Stimulated activated CD8-positive, alpha-beta memory T cell treated with anti-CD3 and anti-CD28 coated beads, Interleukin-2, amount 100 ng/mL, for 1 hour (primary cell): ENCODE measurements at regions not wholly inside any gene's neighbourhood (a gene's known extent, or its start where the extent isn't known, plus 50 kb on each side); places are given as distances from the start of the nearest gene placed in this dataset.
"Not testable (repeated sequence)": the region's sequence is repeated elsewhere in the genome, so short reads cannot be mapped to it uniquely, and the experiment has no call there.

Experiments
- DNase-seq, 2 donors: peaks; one replicate each; pipeline ENCODE4 v3.0.0-alpha.2; 2020; ENCODE audit warnings: low read depth in 2 of 2

DNA sequence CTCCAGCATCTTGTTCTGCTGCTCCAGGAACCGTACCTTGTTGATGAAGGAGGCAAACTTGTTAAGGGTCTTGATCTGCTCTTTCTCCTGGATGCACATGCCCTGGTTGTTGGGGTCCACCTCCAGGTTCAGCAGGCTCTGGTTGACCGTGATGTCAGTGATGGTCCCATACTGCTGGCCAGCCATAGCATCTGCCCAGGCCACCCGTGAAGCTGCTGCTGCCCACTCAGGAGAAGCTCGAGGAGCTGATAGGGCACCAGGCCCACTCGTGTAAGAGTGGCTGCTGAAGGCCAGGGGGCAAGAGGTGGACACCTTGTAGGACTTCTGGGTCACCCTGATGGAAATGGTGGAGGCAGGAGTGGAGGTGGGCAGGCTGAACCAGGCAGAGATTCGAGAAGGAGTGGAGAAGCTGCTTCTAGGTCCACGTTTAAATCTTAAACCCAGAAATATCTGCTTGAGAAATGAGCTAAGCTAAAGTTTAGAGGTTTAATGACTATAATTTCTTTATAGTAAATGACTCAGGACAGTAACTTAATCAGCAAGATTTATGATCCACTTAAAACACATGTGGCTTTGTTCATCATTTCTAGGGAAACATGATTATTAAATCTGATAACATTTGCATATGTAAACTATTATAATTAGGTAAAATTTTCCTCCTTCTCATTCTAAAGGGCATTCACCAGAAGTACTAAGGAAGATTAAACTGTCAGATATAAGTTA, 358.7 kb upstream of the SETBP1 start:
- DNase-seq = no peak

DNA sequence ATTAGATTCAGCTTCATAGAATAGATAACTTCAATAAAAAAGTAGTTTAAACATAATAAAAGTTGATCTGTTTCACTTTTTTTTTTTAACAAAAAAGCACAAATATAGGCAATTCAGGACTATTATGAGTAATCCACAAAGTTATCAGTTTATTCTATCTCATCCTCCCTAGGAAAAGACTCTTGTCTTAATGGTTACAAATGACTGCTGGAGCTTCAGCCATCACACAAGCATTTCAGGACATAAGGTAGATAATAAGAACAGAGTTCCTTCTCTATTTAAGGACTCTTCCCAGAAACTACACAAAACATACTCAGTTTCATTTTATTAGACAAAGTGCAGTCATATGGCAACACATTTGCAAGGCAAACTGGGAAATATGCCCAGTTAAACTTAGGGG, 357.6 kb upstream of the SETBP1 start:
- no peak for DNase-seq

DNA sequence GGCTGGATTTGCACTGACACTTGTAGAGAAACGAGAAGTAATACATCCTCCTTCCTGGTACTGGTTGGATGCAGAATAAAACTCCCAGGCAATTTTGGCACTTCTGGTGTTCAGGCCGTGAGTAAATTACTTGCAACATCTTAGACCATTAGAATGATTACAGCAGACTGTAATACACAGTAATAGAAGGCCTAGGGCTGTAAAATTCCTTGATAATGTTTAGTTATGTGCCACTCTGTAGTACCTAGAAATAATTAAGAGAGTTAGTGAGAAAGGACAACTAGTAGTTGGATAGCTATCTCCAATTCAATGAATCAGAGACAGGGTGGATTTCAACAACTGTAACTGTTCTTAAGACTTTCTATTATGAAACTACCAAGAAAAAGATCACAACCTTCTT, 356.3 kb upstream of the SETBP1 start:
- no peak for DNase-seq

- no peak for DNase-seq
Observed at GRCh38 chr18:44325903-44326635, 354.6 kb upstream of the SETBP1 start.

DNA sequence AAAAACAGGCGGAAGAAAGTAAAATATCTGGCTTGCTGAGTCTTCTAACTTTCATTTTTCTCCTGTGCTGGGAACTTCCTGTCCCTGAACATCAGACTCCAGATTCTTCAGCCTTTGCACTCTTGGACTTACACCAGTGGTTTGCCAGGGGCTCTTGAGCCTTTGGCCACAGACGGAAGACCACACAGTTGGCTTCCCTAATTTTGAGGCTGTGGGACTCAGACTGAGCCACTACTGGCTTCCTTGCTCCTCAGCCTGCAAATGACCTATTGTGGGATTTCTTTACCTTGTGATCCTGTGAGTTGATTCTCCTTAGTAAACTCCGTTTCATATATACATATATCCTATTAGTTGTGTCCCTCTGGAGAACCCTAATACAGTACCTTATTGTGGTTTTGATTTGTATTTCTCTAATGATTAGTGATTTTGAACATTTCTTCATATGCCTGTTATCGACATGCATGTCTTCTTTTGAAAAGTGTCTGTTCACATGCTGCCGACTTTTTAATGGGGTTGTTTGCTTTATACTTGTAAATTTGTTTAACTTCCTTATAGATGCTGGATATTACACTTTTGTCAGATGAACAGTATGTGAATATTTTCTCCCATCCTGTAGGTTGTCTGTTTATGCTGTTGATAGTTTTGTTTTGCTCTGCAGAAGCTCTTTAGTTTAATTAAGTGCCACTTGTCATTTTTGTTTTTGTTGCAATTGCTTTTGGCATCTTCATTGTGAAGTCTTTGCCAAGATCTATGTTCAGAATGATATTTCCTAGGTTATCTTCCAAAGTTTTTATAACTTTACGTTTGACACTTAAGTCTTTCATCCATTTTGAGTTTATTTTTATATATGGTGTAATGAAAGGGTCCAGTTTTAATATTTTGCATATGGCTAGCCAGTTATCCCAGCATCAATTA, 348.8 kb upstream of the SETBP1 start:
- DNase-seq = no peak

DNA sequence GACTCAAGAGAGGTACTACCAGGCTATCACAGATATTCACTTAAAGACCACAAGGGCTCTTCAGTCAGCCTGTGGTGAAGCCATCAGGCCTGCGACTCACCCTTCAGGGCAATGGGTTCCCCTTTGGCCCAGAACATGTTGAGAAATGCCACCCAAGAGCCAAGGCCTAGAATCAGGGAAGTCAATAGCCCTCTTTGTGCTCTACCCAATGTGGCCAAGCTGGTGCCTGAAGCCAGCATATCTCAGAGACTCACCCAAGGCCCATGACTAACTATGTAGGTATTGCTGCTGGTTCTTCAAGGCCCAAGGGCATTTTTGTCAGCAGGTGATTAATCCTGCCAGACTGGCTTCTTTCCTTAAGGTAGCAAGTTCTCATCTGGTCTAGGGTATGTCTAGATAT, 338.9 kb upstream of the SETBP1 start:
- no peak for DNase-seq

DNA sequence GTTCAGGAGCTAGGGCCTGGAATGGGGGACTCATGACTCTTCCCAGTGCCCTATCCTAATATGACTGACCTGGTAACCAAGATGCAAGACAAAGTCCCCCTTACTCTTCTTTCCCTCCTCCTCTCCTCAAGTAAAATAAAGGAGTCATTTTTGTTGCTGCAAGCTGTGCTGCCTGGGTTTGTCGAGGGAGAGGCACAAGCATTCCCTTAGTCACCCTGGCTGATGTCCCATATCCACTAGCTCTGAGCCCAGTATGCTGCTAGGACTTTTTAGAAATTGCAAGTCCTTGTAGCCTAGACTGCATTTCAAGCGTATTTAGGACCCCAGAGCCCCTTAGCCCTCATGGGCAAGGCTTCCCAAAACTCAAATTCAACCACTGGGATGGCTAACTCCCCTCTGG, 338.5 kb upstream of the SETBP1 start:
- DNase-seq = no peak

DNA sequence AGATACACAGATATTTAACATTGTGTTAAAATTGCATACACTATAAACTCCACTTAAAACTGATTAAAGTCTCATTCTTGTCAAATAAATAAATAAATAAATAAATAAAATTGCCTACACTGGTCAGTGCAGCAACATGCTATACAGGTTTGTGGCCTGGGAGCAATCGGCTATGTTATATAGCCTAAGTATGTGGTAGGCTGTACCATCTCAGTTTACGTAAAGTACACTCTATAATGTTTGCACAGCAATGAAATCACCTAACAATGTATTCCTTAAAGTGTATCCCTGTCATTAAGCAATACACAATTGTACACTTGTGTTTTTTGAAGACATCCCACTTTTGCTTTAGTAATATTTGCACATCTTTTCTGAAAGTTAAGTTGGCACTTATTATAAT, 337.7 kb upstream of the SETBP1 start:
- DNase-seq = no peak

DNA sequence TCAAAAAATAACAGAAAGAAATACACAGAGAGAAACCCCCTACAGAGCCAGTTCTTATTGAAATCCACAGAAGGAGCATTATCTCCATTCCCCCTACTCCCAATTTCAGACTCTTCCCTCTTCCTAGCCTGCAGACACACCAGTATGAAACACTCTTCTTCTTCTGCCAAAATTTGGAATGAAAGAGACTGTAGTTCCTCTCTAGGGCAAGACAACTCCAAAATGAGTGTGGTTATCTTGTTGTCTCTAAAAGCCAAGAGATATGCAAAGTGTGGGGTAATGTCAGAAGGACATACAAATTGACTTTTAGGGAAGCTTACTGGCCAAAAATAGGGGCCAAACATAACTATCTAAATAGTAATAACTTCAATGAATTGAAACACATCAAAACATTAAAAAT, 337.1 kb upstream of the SETBP1 start:
- no peak for DNase-seq

DNA sequence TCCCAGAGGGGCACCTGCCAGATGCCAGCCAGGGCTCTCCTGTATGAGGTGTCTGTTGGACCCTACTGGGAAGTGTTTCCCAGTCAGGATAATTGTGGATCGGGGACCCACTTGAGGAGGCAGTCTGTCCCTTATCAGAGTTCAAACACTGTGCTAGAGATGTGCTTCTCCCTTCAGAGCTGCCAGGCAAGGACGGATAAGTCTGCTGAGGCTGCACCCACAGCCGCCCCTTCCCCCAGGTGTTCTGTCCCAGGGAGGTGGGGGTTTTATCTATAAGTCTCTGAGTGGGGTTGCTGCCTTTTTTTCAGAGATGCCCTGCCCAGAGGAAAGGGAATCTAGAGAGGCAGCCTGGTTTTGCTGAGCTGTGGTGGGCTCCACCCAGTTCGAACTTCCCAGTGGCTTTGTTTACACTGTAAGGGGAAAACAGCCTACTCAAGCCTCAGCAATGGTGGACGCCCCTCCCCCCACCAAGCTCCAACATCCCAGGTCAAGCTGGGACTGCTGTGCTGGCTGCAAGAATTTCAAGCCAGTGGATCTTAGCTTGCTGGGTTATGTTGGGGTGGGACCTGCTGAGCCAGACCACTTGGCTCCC, 324.0 kb upstream of the SETBP1 start:
- DNase-seq = no peak

DNA sequence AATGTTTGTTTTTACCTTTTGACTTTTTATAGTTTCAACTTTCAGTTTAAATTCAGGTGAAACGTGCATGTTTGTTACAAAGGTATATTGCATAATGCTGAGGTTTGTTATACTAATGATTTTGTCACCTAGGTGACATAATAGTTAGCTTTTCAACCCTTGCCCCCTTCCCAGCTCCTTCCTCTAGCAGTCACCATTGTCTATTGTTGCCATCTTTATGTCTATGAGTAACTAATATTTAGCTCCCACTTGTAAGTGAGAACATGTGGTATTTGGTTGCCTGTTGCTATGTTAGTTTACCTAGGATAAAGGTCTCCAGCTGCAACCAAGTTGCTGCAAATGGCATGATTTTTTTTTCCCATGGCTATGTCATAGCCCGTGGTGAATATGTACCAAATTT, 322.3 kb upstream of the SETBP1 start:
- no peak for DNase-seq

- DNase-seq = not testable (repeated sequence)
Observed at GRCh38 chr18:44359741-44360140, 320.9 kb upstream of the SETBP1 start.

DNA sequence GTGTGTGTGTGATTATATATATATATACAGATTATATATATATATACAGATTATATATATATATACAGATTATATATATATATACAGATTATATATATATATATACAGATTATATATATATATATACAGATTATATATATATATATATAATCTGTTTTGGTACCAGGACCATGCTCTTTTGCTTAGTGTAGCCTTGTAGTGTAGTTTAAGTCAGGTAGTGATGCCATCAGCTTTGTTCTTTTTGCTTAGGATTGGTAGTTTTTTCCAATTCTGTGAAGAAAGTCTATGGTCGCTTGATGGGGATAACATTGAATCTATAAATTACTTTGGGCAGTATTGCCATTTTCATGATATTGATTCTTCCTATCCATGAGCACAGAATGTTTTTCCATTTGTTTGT, 318.5 kb upstream of the SETBP1 start:
- DNase-seq = not testable (repeated sequence)

DNA sequence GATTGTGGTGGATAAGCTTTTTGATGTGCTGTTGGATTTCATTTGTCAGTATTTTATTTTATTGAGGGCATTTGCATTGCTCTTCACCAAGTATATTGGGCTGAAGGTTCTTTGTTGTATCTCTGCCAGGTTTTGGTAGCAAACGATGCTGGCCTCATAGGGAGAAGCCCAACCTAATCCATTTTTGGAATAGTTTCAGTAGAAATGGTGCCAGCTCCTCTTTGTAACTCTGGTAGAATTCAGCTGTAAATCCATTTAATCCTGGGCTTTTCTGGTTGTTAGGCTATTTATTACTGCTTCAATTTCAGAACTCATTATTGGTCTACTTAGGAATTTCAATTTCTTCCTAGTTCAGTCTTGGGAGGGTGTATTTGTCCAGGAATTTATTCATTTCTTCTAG, 309.8 kb upstream of the SETBP1 start:
- no peak for DNase-seq

DNA sequence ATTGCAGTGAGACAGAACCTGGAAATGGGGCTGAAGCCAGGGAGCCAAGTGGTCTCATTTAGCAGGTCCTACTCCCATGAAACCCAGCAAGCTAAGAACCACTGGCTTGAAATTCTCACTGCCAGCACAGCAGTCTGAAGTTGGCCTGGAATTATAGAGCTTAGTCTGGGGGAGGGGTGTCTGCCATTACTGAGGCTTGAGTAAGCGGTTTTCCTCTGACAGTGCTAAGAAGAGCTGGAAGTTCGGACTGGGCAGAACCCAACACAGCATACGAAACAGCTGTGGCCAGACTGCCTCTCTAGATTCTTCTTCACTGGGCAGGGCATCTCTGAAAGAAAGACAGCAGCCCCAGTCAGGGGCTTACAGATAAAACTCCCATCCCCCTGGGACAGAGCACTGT, 305.7 kb upstream of the SETBP1 start:
- no peak for DNase-seq

GRCh38 chr18:44386401-44386800, 294.3 kb upstream of the SETBP1 start:
- no peak for DNase-seq

DNA sequence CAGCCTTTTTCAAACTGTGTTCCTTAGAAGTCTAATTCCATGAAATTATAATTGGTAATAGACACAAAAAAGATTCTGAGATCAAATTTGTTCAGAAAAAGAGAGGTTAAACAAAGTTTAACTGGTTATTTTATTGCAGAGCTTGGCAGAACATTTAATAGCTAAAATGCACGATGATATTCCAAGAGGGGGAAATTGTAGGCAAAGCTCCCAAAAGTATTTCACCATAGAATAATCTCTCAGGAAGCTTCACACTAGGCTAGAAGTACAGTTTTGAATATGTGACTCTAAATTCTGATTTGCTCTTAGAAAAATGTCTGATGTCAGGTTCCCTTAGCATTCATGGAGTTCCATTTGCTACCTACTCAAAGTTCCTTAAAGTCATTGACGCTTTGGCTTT, 292.4 kb upstream of the SETBP1 start:
- no peak for DNase-seq

- DNase-seq = no peak
Observed at GRCh38 chr18:44392933-44393332, 287.8 kb upstream of the SETBP1 start.

DNA sequence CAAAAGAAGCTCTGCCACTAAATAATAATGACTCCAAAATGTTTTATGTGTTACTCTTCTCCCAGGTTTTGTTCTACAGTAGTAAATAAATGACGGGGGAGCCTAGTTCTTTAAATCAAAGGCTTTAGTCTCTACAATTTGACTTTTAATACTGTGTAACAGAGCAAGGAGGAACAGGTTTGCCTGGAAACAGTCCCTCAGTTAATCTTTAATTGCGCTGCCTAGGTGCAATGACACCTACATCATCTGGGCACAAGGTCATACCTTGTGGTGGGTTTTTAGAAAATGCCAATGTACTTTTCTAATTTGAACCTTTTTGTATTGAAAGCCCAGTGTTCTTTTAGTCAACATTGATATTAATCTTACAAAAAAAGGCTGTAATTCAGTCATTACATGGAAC, 287.3 kb upstream of the SETBP1 start:
- no peak for DNase-seq

DNA sequence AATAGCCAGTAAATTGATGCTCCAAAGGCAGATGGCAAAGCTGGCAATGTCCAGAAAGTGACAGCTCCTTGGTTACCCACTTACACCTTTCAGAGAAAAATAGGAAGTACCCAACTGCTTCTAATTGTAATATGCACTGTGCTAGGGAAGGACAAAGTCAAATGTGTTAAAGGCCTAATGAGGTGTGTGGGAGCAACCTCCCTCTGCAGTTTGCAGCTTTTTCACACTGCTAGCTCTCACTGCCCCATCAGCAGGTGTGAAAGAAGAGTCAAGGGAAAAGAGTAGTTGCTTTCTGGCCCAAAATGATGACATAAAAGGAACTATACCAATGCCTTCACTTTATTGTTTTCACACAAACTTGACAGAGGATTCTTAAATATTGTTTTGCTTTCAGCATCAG, 284.1 kb upstream of the SETBP1 start:
- no peak for DNase-seq

GRCh38 chr18:44409071-44409470, 271.6 kb upstream of the SETBP1 start:
- DNase-seq = no peak

DNA sequence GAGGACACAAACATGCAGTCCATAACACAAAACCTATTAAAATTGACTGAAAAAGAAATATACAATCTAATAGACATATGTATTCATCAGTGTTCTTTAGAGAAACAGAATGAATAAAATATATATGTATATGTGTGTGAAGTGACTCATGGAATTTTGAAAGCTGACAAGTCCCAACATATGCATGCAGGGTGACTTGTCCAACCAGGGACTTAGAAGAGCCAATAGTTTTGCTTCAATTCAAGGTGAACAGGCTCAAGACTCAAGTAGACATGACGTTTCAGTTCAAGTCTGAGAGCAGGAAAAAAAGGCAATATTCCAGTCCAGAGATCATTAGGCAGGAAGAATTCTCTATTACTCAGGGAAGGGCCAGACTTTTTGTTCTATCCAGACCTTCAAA, 271.2 kb upstream of the SETBP1 start:
- DNase-seq = no peak
